Skeletal muscle tissue (tissue), 3 donors: ENCODE measurements at regions not wholly inside any gene's neighbourhood (a gene's known extent, or its start where the extent isn't known, plus 50 kb on each side); places are given as distances from the start of the nearest gene placed in this dataset.
"Not testable (repeated sequence)": the region's sequence is repeated elsewhere in the genome, so short reads cannot be mapped to it uniquely, and the experiment has no call there.

Experiments used
- H3K27ac ChIP-seq: one replicate; pipeline ENCODE4 v1.7.0; 2013; ENCODE audit warnings: mild to moderate bottlenecking, low read depth, low read length, inconsistent platforms
- H3K27me3 ChIP-seq, 3 donors: one replicate each; pipeline ENCODE4 v1.7.0; 2013; ENCODE audit warnings: low read length in 3 of 3; ENCODE audit not compliant: control insufficient read depth in 3 of 3, insufficient read depth in 3 of 3
- H3K36me3 ChIP-seq, 3 donors: one replicate each; pipeline ENCODE4 v1.7.0; 2013; ENCODE audit warnings: low read length in 3 of 3; ENCODE audit not compliant: control insufficient read depth in 3 of 3, insufficient read depth in 3 of 3
- H3K4me1 ChIP-seq, 3 donors: one replicate each; pipeline ENCODE4 v1.7.0; 2013; ENCODE audit warnings: low read length in 3 of 3, mild to moderate bottlenecking in 3 of 3; ENCODE audit not compliant: control insufficient read depth in 3 of 3, insufficient read depth in 3 of 3
- H3K4me3 ChIP-seq, 3 donors: one replicate each; pipeline ENCODE4 v1.7.0; 2013; ENCODE audit warnings: low read length in 3 of 3
- H3K9ac ChIP-seq, 3 donors: one replicate each; pipeline ENCODE4 v1.7.0; 2013; ENCODE audit warnings: low read length in 3 of 3, mild to moderate bottlenecking in 3 of 3, moderate library complexity in 2 of 3, low read depth in 1 of 3
- H3K9me3 ChIP-seq, 3 donors: one replicate each; pipeline ENCODE4 v1.7.0; 2013; ENCODE audit warnings: low read length in 3 of 3; ENCODE audit not compliant: control insufficient read depth in 3 of 3
- donor health status: Osteomylitis.

DNA sequence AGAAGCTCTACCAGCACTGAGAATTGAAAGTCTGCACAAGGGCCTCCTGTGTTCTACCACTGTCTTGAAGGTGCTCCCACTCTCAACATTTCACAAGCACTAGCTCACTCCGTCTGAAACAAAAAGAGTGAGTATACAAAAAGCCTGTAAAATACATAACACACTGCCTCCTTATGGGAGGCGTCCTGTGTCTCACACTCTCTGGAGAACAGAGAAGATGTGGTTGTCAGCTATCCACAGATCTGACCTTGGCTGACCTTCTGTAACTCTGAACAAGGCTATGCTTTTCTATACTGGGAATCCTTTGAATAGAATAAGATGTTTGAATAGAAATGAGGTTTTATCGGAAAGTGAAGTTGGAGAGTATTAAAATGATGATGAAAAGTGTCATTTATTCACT is 171.3 kb upstream of the TMEM45B start:
- no peaks in the 10 kb centered on the region for H3K36me3 ChIP-seq
- H3K27ac ChIP-seq: no peak overlapping the region

DNA sequence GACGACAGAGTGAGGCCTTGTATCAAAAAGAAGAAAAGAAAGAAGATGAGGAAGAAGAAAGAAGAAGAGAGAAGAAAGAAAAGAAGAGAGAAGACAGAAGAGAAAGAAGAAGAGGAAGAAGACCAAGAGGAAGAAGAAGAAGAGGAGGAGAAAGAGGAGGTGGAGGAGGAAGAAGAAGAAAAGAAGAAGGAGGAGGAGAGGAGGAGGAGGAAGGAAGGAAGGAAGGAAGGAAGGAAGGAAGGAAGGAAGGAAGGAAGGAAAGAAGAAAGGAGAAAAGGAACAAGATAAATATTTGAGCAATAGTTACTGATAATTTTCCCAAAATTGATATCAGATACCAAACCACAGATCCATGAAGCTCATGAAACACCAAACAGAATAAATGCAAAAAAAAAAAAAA is 169.7 kb upstream of the TMEM45B start:
- Histone ChIP-seq H3K9ac (no peak overlapping the region), H3K27ac (no peak overlapping the region), H3K27me3 (no peaks in the 10 kb centered on the region), H3K4me3 (no peak overlapping the region), H3K9me3 (peaks cover 0 to 3% (median 0%) of the 10 kb centered on the region in 3 donors), H3K36me3 (no peaks in the 10 kb centered on the region), H3K4me1 (no peaks in the 10 kb centered on the region)

More for the DNA sequence above, 171.3 kb upstream of the TMEM45B start:
- H3K9me3 ChIP-seq: peaks cover 0 to 3% (median 0%) of the 10 kb centered on the region in 3 donors
- H3K4me3 ChIP-seq: no peak overlapping the region
- no peak overlapping the region for H3K9ac ChIP-seq
- H3K27me3 ChIP-seq: no peaks in the 10 kb centered on the region
- H3K4me1 ChIP-seq: no peaks in the 10 kb centered on the region

DNA sequence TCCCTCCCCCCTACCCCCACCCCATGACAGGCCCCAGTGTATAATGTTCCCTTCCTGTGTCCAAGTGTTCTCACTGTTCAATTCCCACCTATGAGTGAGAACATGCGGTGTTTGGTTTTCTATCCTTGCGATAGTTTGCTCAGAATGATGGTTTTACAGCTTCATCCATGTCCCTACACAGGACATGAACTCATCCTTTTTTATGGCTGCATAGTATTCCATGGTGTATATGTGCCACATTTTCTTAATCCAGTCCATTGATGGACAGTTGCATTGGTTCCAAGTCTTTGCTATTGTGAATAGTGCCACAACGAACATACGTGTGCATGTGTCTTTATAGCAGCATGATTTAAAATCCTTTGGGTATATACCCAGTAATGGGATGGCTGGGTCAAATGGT is 165.6 kb upstream of the TMEM45B start:
- H3K27ac ChIP-seq, H3K27me3 ChIP-seq, H3K4me3 ChIP-seq, H3K9ac ChIP-seq, H3K36me3 ChIP-seq, H3K9me3 ChIP-seq, H3K4me1 ChIP-seq: not testable (repeated sequence)

DNA sequence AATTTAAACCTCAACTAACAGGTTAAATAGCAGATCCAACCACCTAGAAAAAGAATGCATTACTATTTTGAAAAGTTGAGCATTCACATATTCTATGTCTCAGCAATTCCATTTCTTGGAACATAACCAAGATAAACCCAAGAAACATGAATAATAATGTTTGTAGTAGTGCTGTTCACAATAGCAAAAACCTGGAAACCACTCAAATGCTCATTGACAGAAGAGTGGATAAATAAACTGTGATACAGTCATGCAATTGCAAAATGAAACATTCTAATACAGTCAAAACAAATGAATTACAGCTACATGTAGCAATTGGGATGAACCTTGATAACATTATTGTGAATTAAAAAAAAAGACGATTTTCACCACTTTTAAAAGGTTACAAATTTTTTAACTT is 162.8 kb upstream of the TMEM45B start:
- Histone ChIP-seq H3K27me3 (no peaks in the 10 kb centered on the region), H3K36me3 (no peaks in the 10 kb centered on the region), H3K9me3 (peaks cover 2 to 4% (median 4%) of the 10 kb centered on the region in 3 donors), H3K27ac (no peak overlapping the region), H3K4me3 (no peak overlapping the region), H3K9ac (no peak overlapping the region), H3K4me1 (no peaks in the 10 kb centered on the region)

DNA sequence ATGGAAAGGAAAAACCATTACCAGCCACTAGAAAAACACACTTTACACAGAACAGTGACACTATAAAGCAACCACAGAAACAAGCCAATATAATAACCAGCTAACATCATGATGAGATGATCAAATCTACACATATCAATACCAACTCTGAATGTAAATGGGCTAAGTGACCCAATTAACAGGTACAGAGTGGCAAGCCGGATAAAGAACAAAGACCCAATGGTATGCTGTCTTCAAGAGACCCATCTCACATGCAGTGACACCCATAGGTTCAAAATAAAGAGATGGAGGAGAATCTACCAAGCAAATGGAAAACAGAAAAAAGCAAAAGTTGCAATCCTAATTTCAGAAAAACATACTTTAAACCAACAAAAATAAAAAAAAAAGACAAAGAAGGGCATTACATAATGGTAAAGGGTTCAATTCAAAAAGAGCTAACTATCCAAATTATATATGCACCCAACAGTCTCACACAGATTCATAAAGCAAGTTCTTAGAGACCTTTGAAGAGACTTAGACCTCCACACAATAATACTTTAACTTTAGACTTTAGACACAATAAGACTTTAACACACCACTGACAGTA is 160.3 kb upstream of the TMEM45B start:
- no peak overlapping the region for H3K9ac ChIP-seq
- no peak overlapping the region for H3K4me3 ChIP-seq
- H3K4me1 ChIP-seq: no peaks in the 10 kb centered on the region
- H3K36me3 ChIP-seq: no peaks in the 10 kb centered on the region
- no peaks in the 10 kb centered on the region for H3K27me3 ChIP-seq
- H3K9me3 ChIP-seq: peaks cover 2 to 4% (median 4%) of the 10 kb centered on the region in 3 donors
- H3K27ac ChIP-seq: no peak overlapping the region

DNA sequence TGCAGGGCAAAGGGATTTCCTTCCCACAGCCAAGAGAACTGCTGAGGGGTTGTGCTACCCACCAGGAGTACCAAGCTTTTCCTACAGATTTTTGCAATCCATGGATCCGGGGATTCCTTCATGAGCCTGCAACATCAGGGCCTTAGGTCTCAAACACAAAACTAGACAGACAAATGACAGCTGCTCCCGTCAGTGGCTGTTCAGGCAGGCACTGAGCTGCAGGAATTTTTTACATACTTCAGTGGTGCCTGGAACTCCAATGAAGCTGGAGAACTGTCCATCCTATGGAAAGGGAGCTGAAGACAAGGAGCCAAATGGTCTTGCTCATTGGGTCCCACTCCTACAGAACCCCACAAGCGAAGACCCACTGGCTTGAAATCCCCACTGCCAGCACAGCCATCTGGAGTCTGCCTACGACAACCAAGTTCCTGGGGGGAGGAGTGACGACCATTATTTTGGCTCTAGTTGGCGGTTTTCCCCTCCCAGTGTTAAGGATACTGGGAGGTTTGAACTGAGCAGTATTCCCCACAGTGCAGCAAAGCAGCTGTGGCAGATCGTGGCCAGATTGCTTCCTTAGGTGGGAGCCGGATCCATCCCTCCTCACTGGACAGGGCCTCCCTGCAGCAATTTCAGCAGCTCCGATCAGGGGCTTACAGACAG is 157.7 kb upstream of the TMEM45B start:
- H3K27ac ChIP-seq: no peak overlapping the region

DNA sequence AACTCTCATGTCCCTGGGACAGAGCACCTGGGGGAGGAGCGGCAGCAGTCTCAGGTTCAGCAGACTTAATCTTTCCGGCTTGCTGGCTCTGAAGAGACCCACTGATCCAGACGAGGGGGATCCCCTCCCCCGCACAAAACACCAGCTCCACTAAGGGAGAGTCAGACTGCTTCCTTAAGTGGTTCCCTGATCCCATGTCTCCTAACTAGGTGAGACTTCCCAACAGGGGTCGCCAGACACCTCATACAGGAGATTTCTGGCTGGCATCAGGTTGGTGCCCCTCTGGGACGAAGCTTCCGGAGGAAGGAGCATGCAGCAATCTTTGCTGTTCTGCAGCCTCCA is 157.2 kb upstream of the TMEM45B start:
- Histone ChIP-seq H3K36me3 (no peaks in the 10 kb centered on the region), H3K9ac (no peak overlapping the region), H3K27ac (no peak overlapping the region), H3K4me3 (no peak overlapping the region), H3K9me3 (peaks cover 2 to 4% (median 4%) of the 10 kb centered on the region in 3 donors), H3K27me3 (no peaks in the 10 kb centered on the region), H3K4me1 (no peaks in the 10 kb centered on the region)

More for the DNA sequence above, 157.7 kb upstream of the TMEM45B start:
- no peak overlapping the region for H3K9ac ChIP-seq
- no peaks in the 10 kb centered on the region for H3K36me3 ChIP-seq
- no peaks in the 10 kb centered on the region for H3K4me1 ChIP-seq
- H3K4me3 ChIP-seq: no peak overlapping the region
- peaks cover 2 to 4% (median 4%) of the 10 kb centered on the region in 3 donors for H3K9me3 ChIP-seq
- H3K27me3 ChIP-seq: no peaks in the 10 kb centered on the region

DNA sequence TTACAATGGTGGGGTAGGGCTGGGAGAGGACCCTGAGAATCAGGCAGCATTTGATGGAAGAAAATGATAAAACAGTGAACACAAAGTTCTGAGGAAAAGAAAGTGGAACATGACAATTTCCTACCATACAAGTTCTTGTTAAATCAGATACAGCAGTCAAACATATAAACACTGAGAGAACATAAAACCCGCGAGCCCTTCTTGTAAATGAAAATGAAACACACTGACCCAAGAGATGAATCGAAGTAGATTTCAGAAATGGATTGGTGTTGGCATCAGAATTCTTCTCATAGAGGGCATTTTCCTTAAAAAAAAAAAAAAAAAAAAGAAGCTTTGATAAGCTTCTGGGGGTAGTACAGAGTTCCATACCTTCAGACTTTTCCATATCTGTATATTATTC is 134.7 kb upstream of the TMEM45B start:
- no peak overlapping the region for H3K27ac ChIP-seq

DNA sequence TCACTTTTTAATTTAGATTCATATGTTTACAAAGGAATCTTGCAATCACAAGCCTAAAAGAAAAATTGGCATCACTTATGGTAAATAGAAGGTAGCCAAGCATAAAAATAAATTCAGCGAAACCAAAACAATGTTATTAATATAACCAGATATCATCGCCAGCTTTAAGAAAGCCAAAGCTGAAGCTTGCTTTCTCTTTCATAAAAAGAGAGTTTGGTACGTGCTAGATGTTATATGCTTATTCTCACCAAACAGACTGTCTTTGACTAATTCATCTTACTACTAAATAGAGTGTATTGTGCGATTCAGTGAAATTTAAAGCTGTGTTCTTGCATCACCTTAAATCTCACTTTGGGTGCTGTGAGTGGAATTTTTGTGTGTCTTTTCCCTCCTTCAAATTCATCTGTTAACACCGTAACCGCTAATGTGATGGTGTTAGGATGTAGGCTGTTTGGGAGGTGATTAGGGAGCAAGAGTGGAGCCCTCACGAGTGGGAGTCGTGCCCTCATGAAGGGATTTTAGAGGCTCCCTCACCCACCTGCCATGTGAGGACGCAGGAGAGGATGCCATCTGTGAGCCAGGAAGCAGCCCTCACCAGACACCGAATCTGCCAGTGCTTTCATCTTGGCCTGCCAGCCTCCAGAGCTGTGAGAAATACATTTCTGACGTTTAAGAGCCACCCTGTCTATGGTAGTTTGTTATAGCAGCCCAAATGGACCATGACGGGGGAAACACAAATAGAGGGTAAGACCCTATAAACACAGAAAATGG is 134.1 kb upstream of the TMEM45B start:
- Histone ChIP-seq H3K4me3 (no peak overlapping the region), H3K27me3 (peaks cover 0 to 3% (median 0%) of the 10 kb centered on the region in 3 donors), H3K9ac (no peak overlapping the region), H3K36me3 (no peaks in the 10 kb centered on the region), H3K4me1 (no peaks in the 10 kb centered on the region), H3K27ac (no peak overlapping the region), H3K9me3 (no peaks in the 10 kb centered on the region)

More for the DNA sequence above, 134.7 kb upstream of the TMEM45B start:
- H3K27me3 ChIP-seq: peaks cover 0 to 3% (median 0%) of the 10 kb centered on the region in 3 donors
- no peak overlapping the region for H3K9ac ChIP-seq
- H3K9me3 ChIP-seq: no peaks in the 10 kb centered on the region
- H3K4me1 ChIP-seq: no peaks in the 10 kb centered on the region
- H3K36me3 ChIP-seq: no peaks in the 10 kb centered on the region
- no peak overlapping the region for H3K4me3 ChIP-seq

DNA sequence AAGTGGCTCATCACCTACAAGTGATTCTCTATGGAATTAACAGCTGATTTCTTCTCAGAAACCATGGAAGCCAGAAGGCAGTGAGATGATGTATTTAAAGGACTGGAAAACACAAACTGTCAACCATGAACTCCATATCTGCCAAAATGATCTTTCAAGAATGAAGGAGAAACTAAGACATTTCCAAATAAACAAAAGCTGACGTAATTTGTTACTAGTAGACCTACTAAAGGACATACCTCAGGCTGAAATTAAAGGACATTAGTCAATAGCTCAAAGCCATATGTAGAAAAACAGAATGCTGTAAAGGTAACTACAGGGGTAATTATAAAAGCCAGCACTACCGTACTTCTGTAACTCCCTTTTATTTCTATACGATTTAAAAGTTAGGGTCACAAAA is 129.4 kb upstream of the TMEM45B start:
- Histone ChIP-seq H3K9me3 (no peaks in the 10 kb centered on the region), H3K4me3 (no peak overlapping the region), H3K27me3 (peaks cover 0 to 7% (median 0%) of the 10 kb centered on the region in 3 donors), H3K4me1 (no peaks in the 10 kb centered on the region), H3K27ac (no peak overlapping the region), H3K36me3 (no peaks in the 10 kb centered on the region), H3K9ac (no peak overlapping the region)
